VCaP (cell line): ENCODE measurements at regions not wholly inside any gene's neighbourhood (a gene's known extent, or its start where the extent isn't known, plus 50 kb on each side); places are given as distances from the start of the nearest gene placed in this dataset.
A peak's percentile ranks its signal among the peaks of the same experiment; 100 is the strongest.

ENCODE experiments used
- H3K27ac ChIP-seq: fragments of 450-650 bp; 2 replicates; pipeline ENCODE4 v1.5.1; 2017
- TF ChIP-seq, protein P1 (sequence below): fragments of 450-650 bp; conservative IDR thresholded peaks from 2 replicates; pipeline ENCODE4 v1.5.1; 2017; ENCODE audit warnings: mild to moderate bottlenecking, moderate library complexity

GRCh38 chr2:163401481-163401880 is 334.3 kb downstream of the FIGN start:
- H3K27ac ChIP-seq, result no peak overlapping the region
- TF ChIP-seq, protein P1, sequence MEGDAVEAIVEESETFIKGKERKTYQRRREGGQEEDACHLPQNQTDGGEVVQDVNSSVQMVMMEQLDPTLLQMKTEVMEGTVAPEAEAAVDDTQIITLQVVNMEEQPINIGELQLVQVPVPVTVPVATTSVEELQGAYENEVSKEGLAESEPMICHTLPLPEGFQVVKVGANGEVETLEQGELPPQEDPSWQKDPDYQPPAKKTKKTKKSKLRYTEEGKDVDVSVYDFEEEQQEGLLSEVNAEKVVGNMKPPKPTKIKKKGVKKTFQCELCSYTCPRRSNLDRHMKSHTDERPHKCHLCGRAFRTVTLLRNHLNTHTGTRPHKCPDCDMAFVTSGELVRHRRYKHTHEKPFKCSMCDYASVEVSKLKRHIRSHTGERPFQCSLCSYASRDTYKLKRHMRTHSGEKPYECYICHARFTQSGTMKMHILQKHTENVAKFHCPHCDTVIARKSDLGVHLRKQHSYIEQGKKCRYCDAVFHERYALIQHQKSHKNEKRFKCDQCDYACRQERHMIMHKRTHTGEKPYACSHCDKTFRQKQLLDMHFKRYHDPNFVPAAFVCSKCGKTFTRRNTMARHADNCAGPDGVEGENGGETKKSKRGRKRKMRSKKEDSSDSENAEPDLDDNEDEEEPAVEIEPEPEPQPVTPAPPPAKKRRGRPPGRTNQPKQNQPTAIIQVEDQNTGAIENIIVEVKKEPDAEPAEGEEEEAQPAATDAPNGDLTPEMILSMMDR, result no peak

- H3K27ac ChIP-seq, result no peak overlapping the region
- TF ChIP-seq, protein P1, result no peak
Observed at GRCh38 chr2:163397451-163397850, 338.4 kb downstream of the FIGN start.

DNA sequence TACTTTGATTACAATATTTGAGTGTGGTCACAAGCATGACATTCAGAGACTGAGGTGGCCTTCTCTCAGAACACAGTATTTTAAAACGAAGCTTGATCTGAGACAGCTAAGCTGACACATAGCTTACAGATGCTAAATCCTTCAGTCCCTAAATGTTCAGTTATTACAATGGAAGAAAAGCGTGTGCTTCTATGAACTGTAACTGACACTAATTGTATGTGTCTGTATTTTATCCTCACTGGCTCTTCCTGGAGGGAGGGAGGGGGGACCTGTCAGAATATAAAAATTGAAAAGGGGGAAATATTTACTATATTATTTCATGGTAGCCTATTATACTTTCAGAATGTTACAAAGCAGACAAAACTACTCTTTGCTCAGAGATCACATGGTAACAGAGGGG is 340.2 kb downstream of the FIGN start:
- TF ChIP-seq, protein P1, result no peak
- no peak overlapping the region for H3K27ac ChIP-seq

DNA sequence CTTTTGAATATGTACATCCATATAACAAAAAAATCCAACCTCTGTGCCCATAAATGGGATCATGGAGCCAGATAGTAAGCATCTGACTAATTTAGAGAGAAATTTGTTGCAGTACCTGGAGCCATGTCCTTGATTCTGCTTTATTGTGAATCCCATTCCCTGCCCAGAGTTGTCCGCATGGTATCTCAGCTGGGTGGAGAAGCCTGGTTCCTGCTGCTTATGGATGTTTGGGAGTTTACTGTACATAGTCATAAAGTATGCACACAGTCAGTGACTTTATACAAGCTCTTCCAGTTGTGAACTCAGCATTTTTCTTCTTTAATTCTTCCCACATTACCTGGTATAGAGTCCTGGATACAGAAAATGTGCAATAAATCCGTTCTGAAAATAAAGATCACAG is 346.0 kb downstream of the FIGN start:
- H3K27ac ChIP-seq, result peak overlapping the region; percentile 50
- TF ChIP-seq, protein P1, result no peak

DNA sequence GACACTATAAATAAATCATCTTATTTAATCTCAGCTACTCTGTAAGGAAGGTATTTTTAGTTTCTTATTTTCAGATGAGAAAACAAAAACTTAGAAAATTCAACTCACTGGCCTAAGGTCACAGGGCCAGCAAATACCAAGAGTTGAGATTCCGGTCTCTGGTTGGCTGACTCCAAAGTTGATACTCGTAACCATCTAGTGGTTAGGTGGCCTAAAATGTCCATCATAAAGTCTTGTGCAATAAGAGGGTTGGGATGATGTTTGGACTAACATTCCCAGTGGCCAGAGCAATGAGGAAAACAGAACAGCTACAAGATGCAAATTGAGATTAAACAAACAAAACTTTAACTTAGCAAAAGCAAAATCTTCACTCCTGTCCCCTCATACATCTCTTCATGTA is 360.3 kb downstream of the FIGN start:
- TF ChIP-seq, protein P1, result no peak
- no peak overlapping the region for H3K27ac ChIP-seq

GRCh38 chr2:163375070-163375469 is 360.7 kb downstream of the FIGN start:
- TF ChIP-seq, protein P1, result no peak
- H3K27ac ChIP-seq, result no peak overlapping the region

GRCh38 chr2:163374282-163374681 is 361.5 kb downstream of the FIGN start:
- TF ChIP-seq, protein P1, result no peak
- no peak overlapping the region for H3K27ac ChIP-seq

- no peak overlapping the region for H3K27ac ChIP-seq
- TF ChIP-seq, protein P1, result no peak
Observed at GRCh38 chr2:163373496-163373895, 362.3 kb downstream of the FIGN start.
